Loucy (cell line): ENCODE measurements at regions not wholly inside any gene's neighbourhood (a gene's known extent, or its start where the extent isn't known, plus 50 kb on each side); places are given as distances from the start of the nearest gene placed in this dataset.

Experiments
- H2AFZ ChIP-seq: fragments of 200-600 bp; sonication (generic); 2 replicates; pipeline ENCODE4 v1.6.0; 2016; ENCODE audit warnings: antibody characterized with exemption, mild to moderate bottlenecking, low read length, moderate library complexity
- H3F3A ChIP-seq: fragments of 200-600 bp; 2 replicates; pipeline ENCODE4 v1.6.0; 2016; ENCODE audit warnings: antibody characterized with exemption, low read depth, mild to moderate bottlenecking
- H3K27me3 ChIP-seq: fragments of 200-600 bp; sonication (generic); 2 replicates; pipeline ENCODE4 v1.6.1; 2014; ENCODE audit warnings: low read length, mild to moderate bottlenecking; ENCODE audit not compliant: insufficient read depth, poor library complexity, severe bottlenecking
- H3K36me3 ChIP-seq: fragments of 200-600 bp; sonication (generic); 2 replicates; pipeline ENCODE4 v1.6.1; 2016; ENCODE audit warnings: low read length; ENCODE audit not compliant: insufficient read depth
- H3K4me1 ChIP-seq: fragments of 200-600 bp; sonication (generic); 2 replicates; pipeline ENCODE4 v1.5.1; 2014; ENCODE audit warnings: low read length, mild to moderate bottlenecking; ENCODE audit not compliant: insufficient read depth, poor library complexity, severe bottlenecking
- H3K4me2 ChIP-seq: fragments of 200-600 bp; sonication (generic); 2 replicates; pipeline ENCODE4 v1.6.0; 2014; ENCODE audit warnings: antibody characterized with exemption, low read length, low read depth, mild to moderate bottlenecking; ENCODE audit not compliant: poor library complexity, severe bottlenecking
- H3K4me3 ChIP-seq: fragments of 200-600 bp; sonication (generic); 2 replicates; pipeline ENCODE4 v1.5.1; 2014; ENCODE audit warnings: low read length, mild to moderate bottlenecking, mixed read lengths; ENCODE audit not compliant: poor library complexity, severe bottlenecking
- H3K79me2 ChIP-seq: fragments of 200-600 bp; sonication (generic); 2 replicates; pipeline ENCODE4 v1.6.1; 2014; ENCODE audit warnings: low read length; ENCODE audit not compliant: insufficient read depth
- H3K9ac ChIP-seq: fragments of 200-600 bp; sonication (generic); 2 replicates; pipeline ENCODE4 v1.6.0; 2014; ENCODE audit warnings: mild to moderate bottlenecking, low read depth, low read length, moderate library complexity; ENCODE audit not compliant: poor library complexity, severe bottlenecking
- H3K9me2 ChIP-seq: fragments of 200-600 bp; sonication (generic); replicated peaks from 2 replicates; pipeline ENCODE4 v1.6.1; 2016; ENCODE audit warnings: low read depth, low read length, mixed read lengths
- H3K9me3 ChIP-seq: fragments of 200-600 bp; sonication (generic); 2 replicates; pipeline ENCODE4 v1.6.1; 2014; ENCODE audit warnings: mild to moderate bottlenecking, antibody characterized with exemption, low read length, low read depth; ENCODE audit not compliant: insufficient read depth
- H4K20me1 ChIP-seq: fragments of 200-600 bp; sonication (generic); 2 replicates; pipeline ENCODE4 v1.6.0; 2014; ENCODE audit warnings: antibody characterized with exemption, low read length, mild to moderate bottlenecking; ENCODE audit not compliant: insufficient read depth, poor library complexity, severe bottlenecking
- EZH2phosphoT487 ChIP-seq: fragments of 200-600 bp; IDR thresholded peaks from 2 replicates; pipeline ENCODE4 v1.6.1; 2018; ENCODE audit warnings: antibody characterized with exemption, mild to moderate bottlenecking, moderate library complexity, borderline replicate concordance
- TF ChIP-seq, protein P1 (sequence below): fragments of 200-600 bp; sonication (generic); conservative IDR thresholded peaks from 2 replicates; pipeline ENCODE4 v1.5.1; 2014; ENCODE audit warnings: mild to moderate bottlenecking, antibody characterized with exemption, low read length

DNA sequence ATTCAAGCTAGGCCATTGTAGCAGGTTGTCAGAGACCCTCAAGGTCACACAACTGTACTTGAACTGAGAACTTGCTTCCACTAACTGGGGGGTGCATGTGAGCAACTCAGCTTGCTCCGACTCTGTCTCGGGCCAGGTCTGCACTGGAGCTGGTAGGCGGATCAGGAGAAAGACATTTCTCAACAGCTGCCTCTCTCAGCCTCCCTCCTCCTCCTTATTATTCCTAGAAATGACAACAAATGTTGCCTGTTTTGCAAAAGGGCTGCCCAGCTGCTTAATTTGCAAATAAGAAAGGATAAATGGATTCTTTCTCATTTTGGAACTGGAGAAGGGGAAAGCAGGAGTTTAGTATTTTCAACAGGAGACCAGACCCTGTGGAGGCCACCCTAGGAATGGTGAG, 140.5 kb downstream of the RHOU start:
- no peaks in the 10 kb centered on the region for H4K20me1 ChIP-seq
- no peak overlapping the region for H3K4me3 ChIP-seq
- TF ChIP-seq, protein P1, sequence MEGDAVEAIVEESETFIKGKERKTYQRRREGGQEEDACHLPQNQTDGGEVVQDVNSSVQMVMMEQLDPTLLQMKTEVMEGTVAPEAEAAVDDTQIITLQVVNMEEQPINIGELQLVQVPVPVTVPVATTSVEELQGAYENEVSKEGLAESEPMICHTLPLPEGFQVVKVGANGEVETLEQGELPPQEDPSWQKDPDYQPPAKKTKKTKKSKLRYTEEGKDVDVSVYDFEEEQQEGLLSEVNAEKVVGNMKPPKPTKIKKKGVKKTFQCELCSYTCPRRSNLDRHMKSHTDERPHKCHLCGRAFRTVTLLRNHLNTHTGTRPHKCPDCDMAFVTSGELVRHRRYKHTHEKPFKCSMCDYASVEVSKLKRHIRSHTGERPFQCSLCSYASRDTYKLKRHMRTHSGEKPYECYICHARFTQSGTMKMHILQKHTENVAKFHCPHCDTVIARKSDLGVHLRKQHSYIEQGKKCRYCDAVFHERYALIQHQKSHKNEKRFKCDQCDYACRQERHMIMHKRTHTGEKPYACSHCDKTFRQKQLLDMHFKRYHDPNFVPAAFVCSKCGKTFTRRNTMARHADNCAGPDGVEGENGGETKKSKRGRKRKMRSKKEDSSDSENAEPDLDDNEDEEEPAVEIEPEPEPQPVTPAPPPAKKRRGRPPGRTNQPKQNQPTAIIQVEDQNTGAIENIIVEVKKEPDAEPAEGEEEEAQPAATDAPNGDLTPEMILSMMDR, result no peak
- TF ChIP-seq EZH2phosphoT487, result no peak
- H3K9ac ChIP-seq, result no peak overlapping the region
- H3K79me2 ChIP-seq, result no peaks in the 10 kb centered on the region
- no peaks in the 10 kb centered on the region for H3K9me2 ChIP-seq
- no peaks in the 10 kb centered on the region for H3K4me1 ChIP-seq
- H3K36me3 ChIP-seq, result no peaks in the 10 kb centered on the region
- H2AFZ ChIP-seq, result no peak overlapping the region
- no peaks in the 10 kb centered on the region for H3K9me3 ChIP-seq
- H3K4me2 ChIP-seq, result no peak overlapping the region
- H3F3A ChIP-seq, result no peaks in the 10 kb centered on the region
- no peaks in the 10 kb centered on the region for H3K27me3 ChIP-seq

GRCh38 chr1:228876187-228876586, 140.9 kb downstream of the RHOU start:
- Histone ChIP-seq H3F3A (no peaks in the 10 kb centered on the region), H3K9ac (no peak overlapping the region), H3K4me1 (no peaks in the 10 kb centered on the region), H3K36me3 (no peaks in the 10 kb centered on the region), H3K9me3 (no peaks in the 10 kb centered on the region), H3K4me3 (no peak overlapping the region), H3K27me3 (no peaks in the 10 kb centered on the region), H2AFZ (no peak overlapping the region), H3K79me2 (no peaks in the 10 kb centered on the region), H3K9me2 (no peaks in the 10 kb centered on the region), H4K20me1 (no peaks in the 10 kb centered on the region), H3K4me2 (no peak overlapping the region)
- TF ChIP-seq EZH2phosphoT487, result no peak
- TF ChIP-seq, protein P1, result no peak

- H3K79me2 ChIP-seq, result no peaks in the 10 kb centered on the region
- no peak overlapping the region for H3K4me2 ChIP-seq
- H3K9ac ChIP-seq, result no peak overlapping the region
- no peak overlapping the region for H2AFZ ChIP-seq
- no peaks in the 10 kb centered on the region for H4K20me1 ChIP-seq
- no peaks in the 10 kb centered on the region for H3K36me3 ChIP-seq
- TF ChIP-seq EZH2phosphoT487, result no peak
- TF ChIP-seq, protein P1, result no peak
- H3K9me3 ChIP-seq, result 0 out of 2 replicates have a peak, but pooled peaks cover 2% of the 10 kb centered on the region
- H3K4me1 ChIP-seq, result no peaks in the 10 kb centered on the region
- no peaks in the 10 kb centered on the region for H3F3A ChIP-seq
- H3K4me3 ChIP-seq, result no peak overlapping the region
- H3K9me2 ChIP-seq, result no peaks in the 10 kb centered on the region
- no peaks in the 10 kb centered on the region for H3K27me3 ChIP-seq
Measured at GRCh38 chr1:228879164-228879563, 143.9 kb downstream of the RHOU start.
